HG02588 (cell line): ENCODE measurements at regions not wholly inside any gene's neighbourhood (a gene's known extent, or its start where the extent isn't known, plus 50 kb on each side); places are given as distances from the start of the nearest gene placed in this dataset.
A peak's percentile ranks its signal among the peaks of the same experiment; 100 is the strongest.
"Not testable (repeated sequence)": the region's sequence is repeated elsewhere in the genome, so short reads cannot be mapped to it uniquely, and the experiment has no call there.

Experiments
- ATAC-seq: cut with Tn5 transposase; IDR thresholded peaks from one replicate; pipeline ENCODE4 v1.9.1; 2021; ENCODE audit warnings: mild to moderate bottlenecking, moderate library complexity; ENCODE audit not compliant: unreplicated experiment

DNA sequence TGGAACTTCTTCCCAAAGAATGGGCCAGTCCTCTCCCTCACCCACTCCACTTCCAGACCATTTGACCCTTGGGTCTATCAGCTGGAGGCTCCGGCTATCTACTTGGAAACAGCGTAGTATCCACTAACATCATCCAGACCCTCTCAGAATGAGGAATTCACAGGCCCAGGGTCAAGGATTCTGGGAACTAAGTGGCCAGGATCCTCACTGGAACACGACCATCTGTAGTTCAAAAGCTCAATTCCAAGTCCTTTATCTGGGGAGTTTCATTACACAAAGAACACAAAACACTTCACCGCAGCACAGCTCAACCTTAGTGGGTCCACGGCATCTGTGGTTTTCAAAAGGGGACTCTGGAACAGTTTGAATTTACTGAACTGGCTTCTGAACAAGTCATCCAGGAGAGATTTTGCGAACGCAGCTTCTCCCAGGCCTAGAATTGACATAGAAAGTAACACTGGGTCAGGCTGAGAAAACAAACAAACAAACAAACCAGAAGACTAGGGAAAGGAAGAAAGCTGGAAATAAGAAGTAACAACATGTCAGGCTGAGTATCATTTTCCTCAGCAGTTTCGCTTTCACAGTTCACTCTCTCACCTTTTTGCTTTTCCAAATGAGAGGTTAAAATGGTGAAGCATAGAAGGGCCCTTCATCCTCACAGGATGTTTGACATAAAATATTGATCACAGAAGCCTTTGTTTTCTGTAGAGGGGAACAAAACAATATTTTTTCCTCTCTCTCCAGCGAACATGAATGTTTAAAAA, 57.6 kb upstream of the USP6NL start:
- ATAC-seq, result no peak

DNA sequence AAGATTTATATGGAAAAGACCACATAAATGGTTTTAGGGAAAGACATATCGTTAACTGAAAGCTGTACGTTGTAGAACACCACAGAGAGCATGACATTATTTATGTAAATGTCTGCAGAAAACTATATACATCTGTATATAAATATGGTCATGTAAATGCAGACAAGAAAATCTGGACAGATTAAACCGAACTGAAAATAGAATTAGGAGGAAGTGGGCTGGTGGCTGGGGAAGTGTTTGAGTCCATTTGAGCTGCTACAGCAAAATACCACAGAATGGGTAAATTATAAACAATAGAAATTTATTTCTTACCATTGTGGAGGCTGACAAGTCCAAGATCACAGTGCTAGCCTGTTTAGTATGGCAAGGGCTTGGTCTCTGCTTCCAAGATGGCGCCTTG, 56.3 kb upstream of the USP6NL start:
- ATAC-seq, result no peak

DNA sequence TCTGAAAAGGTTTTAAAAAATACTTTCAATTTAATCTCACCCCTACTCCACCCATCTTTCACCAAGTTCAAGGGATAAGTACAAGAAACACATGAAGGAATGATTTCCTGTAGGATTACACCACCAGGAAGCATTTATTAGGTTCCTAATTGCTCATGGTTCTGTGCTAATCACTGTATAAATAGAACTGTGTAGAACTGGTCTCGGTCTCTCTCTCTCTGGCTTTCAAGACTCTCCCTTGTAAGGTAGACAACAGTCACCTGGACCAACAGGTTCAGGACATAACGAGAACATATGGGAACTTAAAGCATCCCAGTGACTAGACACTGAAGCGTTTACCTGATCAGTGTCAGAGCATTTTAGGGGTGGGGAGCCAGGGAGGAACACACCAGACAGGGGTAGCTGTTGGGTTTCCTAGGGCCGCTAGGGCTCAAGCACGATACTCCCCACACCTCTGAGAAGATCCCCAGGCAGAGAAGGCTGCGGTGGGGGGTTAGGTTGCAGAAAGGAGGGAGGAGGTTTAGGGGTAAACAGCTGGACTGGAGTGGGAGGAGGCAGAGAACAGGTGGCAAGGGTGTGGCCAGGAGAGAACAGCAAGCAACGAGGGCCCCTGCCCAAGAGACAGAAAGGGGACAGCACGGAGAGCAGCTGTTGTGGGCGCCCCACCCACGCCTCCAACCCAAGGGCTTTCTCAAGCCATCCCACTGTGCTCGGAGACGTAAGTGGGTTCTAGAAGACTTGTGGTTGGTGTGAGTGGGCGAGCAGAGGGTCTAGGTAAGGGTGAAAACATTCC, 52.5 kb upstream of the USP6NL start:
- peak; percentile 77 for ATAC-seq

DNA sequence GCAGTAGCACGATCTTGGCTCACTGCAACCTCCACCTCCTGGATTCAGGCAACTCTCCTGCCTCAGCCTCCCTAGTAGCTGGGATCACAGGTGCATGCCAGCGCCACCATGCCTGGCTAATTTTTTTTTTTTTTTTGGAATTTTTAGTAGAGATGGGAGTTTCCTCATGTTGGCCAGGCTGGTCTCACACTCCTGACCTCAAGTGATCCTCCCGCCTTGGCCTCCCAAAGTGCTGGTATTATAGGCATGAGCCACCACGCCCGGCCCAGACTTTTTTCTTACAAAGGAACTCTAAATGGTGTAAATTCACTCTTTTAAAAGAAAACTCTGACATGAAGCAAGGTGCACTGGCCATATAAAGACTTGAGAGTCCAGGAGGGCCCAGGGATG, 51.7 kb upstream of the USP6NL start:
- ATAC-seq, result not testable (repeated sequence)

DNA sequence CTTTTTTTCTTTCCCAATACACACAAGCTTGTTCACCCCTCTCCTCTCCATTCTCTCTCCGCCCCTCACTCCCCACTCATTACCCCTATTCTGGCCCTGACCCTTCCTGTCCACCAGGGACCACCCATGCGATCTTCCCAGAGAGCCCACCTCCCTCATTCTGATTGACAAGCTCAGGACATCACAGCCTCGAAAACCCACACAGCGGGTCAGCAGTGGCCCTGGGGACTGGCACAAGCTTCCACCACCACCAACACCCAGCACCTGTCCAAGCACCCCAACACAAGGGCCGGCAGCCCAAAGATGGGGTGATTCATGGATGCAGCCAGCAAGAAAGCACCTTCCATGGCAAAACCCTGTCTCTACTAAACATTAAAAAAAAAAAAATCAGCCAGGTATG, 50.0 kb upstream of the USP6NL start:
- no peak for ATAC-seq
